ENCODE measurements at regions not wholly inside any gene's neighbourhood (a gene's known extent, or its start where the extent isn't known, plus 50 kb on each side); places are given as distances from the start of the nearest gene placed in this dataset.
"Not testable (repeated sequence)": the region's sequence is repeated elsewhere in the genome, so short reads cannot be mapped to it uniquely, and the experiment has no call there.

DNA sequence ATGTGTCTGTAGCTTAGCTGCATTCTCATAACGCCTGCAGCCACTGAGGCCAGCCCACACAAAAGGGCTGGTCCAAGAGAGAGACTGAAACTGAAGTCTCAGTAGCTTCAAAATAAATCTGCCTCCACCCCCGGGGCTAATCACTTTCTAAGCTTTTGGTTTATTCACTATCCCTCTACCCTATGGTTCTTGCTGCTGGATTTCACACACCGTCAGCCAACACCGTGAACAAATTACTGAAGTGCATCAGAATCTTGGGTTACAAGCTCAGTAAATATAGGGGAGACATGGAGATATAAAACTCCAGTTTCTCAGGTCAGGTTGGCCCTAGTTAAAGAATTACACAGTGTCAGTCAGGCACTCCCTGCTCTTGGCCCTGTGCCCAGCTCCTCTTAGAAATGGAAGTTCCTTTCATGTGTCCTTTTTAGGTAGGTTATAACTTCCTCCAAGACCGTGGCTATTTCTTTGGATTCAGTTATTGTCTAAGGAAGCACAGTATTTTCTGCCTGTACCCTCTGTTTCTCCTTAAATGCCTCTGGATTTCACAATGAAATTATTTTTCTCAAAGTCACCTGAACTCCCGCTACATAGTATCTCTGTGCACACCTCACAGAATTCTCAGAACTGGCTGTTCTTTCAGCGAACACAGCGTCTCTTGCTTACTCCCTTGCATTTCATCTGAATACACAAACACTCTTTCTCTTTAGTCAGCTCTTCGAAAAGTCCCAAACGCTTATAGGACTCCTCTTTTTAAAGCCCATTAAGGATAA lies 112.5 kb downstream of the FAM174A start:
- Mint-ChIP-seq H3K4me1 (ENCODE audit: low read depth) (peaks cover 9% of the 10 kb centered on the region), H3K27ac (no peak overlapping the region), H3K36me3 (ENCODE audit: low read depth) (no peaks in the 10 kb centered on the region), H3K9me3 (no peaks in the 10 kb centered on the region), H3K4me3 (no peak overlapping the region), H3K27me3 (no peaks in the 10 kb centered on the region)
- DNase-seq (peak in 6 of 14 experiments; percentile 1 to 48 (median 9)), ATAC-seq (ENCODE audit: poor library complexity) (no peak)
- ChIA-PET POLR2A (no interaction called here), CTCF (no interaction called here)
- Histone ChIP-seq H3K27me3 (ENCODE audit: control insufficient read depth in 1 of 2, insufficient read depth in 2 of 2, low read length in 2 of 2) (no peaks in the 10 kb centered on the region), H3K27ac (ENCODE audit: low read depth in 1 of 2, low read length in 2 of 2) (no peak overlapping the region), H3K4me1 (ENCODE audit: insufficient read depth, low read length) (no peaks in the 10 kb centered on the region), H3K9me3 (ENCODE audit: control insufficient read depth in 1 of 2, insufficient read depth in 1 of 2, low read length in 2 of 2) (no peaks in the 10 kb centered on the region), H3K36me3 (ENCODE audit: insufficient read depth, low read length) (no peaks in the 10 kb centered on the region), H3K4me3 (ENCODE audit: low read length) (no peak overlapping the region)
- TF ChIP-seq, protein P1, sequence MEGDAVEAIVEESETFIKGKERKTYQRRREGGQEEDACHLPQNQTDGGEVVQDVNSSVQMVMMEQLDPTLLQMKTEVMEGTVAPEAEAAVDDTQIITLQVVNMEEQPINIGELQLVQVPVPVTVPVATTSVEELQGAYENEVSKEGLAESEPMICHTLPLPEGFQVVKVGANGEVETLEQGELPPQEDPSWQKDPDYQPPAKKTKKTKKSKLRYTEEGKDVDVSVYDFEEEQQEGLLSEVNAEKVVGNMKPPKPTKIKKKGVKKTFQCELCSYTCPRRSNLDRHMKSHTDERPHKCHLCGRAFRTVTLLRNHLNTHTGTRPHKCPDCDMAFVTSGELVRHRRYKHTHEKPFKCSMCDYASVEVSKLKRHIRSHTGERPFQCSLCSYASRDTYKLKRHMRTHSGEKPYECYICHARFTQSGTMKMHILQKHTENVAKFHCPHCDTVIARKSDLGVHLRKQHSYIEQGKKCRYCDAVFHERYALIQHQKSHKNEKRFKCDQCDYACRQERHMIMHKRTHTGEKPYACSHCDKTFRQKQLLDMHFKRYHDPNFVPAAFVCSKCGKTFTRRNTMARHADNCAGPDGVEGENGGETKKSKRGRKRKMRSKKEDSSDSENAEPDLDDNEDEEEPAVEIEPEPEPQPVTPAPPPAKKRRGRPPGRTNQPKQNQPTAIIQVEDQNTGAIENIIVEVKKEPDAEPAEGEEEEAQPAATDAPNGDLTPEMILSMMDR (IDR thresholded peaks at IDR 0.05), result no peak
- intact Hi-C loops (cut with DNase I, micrococcal nuclease), result no loop called here

DNA sequence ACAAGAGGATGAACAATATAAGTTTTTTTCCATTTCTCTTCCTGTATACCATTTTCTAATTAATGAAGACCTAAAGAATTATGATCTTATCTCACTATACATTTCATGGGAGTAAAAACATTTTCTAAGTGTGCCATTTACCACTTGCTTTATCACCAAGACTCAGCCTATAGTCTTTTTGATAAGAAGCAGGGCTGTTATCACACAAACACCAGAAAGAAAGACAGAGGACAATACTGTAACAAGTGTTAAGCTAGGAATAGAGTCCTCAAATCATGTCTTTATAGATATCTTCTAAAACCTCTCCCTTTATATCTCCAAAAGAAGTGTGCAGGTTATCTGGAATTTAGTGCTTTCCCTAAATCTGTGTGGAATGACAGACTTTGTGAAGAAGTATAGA lies 119.7 kb downstream of the FAM174A start:
- Mint-ChIP-seq H3K4me1 (ENCODE audit: low read depth) (no peaks in the 10 kb centered on the region), H3K36me3 (ENCODE audit: low read depth) (no peaks in the 10 kb centered on the region), H3K9me3 (no peaks in the 10 kb centered on the region), H3K27ac (no peak overlapping the region), H3K4me3 (no peak overlapping the region), H3K27me3 (no peaks in the 10 kb centered on the region)
- H3K4me1 ChIP-seq (ENCODE audit: insufficient read depth, low read length), result no peaks in the 10 kb centered on the region
- ChIA-PET POLR2A (no interaction called here), CTCF (no interaction called here)
- DNase-seq (no peak), ATAC-seq (ENCODE audit: poor library complexity) (no peak)
- no peaks in the 10 kb centered on the region for H3K36me3 ChIP-seq (ENCODE audit: insufficient read depth, low read length)
- peaks cover 0 to 4% of the 10 kb centered on the region in 2 experiments for H3K9me3 ChIP-seq (ENCODE audit: control insufficient read depth in 1 of 2, insufficient read depth in 1 of 2, low read length in 2 of 2)
- H3K4me3 ChIP-seq (ENCODE audit: low read length), result no peak overlapping the region
- H3K27me3 ChIP-seq (ENCODE audit: control insufficient read depth in 1 of 2, insufficient read depth in 2 of 2, low read length in 2 of 2), result no peaks in the 10 kb centered on the region
- intact Hi-C loops (cut with DNase I, micrococcal nuclease), result no loop called here
- H3K27ac ChIP-seq (ENCODE audit: low read depth in 1 of 2, low read length in 2 of 2), result no peak overlapping the region
- TF ChIP-seq, protein P1 (IDR thresholded peaks at IDR 0.05), result no peak

DNA sequence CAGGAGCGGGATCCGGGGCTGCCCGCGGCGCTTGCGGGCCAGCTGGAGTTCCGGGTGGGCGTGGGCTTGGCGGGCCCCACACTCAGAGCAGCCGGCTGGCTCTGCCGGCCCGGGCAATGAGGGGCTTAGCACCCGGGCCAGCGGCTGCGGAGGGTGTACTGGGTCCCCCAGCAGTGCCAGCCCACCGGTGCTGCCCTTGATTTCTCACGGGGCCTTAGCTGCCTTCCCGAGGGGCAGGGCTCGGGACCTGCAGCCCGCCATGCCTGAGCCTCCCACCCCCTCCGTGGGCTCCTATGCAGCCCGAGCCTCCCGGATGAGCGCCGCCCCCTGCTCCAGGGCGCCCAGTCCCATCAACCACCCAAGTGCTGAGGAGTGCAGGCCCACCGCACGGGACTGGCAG lies 121.6 kb downstream of the FAM174A start:
- H3K9me3 Mint-ChIP-seq; H3K36me3 Mint-ChIP-seq (ENCODE audit: low read depth); H3K36me3 ChIP-seq (ENCODE audit: insufficient read depth, low read length); CTCF ChIA-PET; H3K4me3 Mint-ChIP-seq; intact Hi-C loops (cut with DNase I, micrococcal nuclease); H3K4me1 ChIP-seq (ENCODE audit: insufficient read depth, low read length); POLR2A ChIA-PET; H3K27me3 Mint-ChIP-seq; H3K9me3 ChIP-seq (ENCODE audit: control insufficient read depth in 1 of 2, insufficient read depth in 1 of 2, low read length in 2 of 2); H3K27ac ChIP-seq (ENCODE audit: low read depth in 1 of 2, low read length in 2 of 2); H3K4me3 ChIP-seq (ENCODE audit: low read length); H3K27me3 ChIP-seq (ENCODE audit: control insufficient read depth in 1 of 2, insufficient read depth in 2 of 2, low read length in 2 of 2); H3K4me1 Mint-ChIP-seq (ENCODE audit: low read depth); ATAC-seq (ENCODE audit: poor library complexity); H3K27ac Mint-ChIP-seq; DNase-seq: not testable (repeated sequence)
